GM12875 (cell line): ENCODE measurements at regions not wholly inside any gene's neighbourhood (a gene's known extent, or its start where the extent isn't known, plus 50 kb on each side); places are given as distances from the start of the nearest gene placed in this dataset.
"Not testable (repeated sequence)": the region's sequence is repeated elsewhere in the genome, so short reads cannot be mapped to it uniquely, and the experiment has no call there.

Experiments used
- H3K4me3 ChIP-seq: one replicate; pipeline ENCODE4 v1.5.1; 2011; ENCODE audit warnings: low read depth, low read length, control low read depth
- CTCF ChIP-seq: IDR thresholded peaks from 2 replicates; pipeline ENCODE4 v1.5.1; 2011; ENCODE audit warnings: low read depth, mild to moderate bottlenecking, control low read depth, inconsistent platforms, low read length, moderate library complexity, borderline replicate concordance; ENCODE audit not compliant: insufficient read depth

GRCh38 chr2:184449760-184450159 lies 148.6 kb upstream of the ZNF804A start:
- no peak overlapping the region for H3K4me3 ChIP-seq
- TF ChIP-seq CTCF = no peak

- TF ChIP-seq CTCF = no peak
- H3K4me3 ChIP-seq = no peak overlapping the region
These were observed 145.4 kb upstream of the ZNF804A start for GRCh38 chr2:184452907-184453306.

GRCh38 chr2:184455624-184456023 lies 142.7 kb upstream of the ZNF804A start:
- TF ChIP-seq CTCF = no peak
- no peak overlapping the region for H3K4me3 ChIP-seq

- not testable (repeated sequence) for H3K4me3 ChIP-seq
These were observed 141.6 kb upstream of the ZNF804A start for GRCh38 chr2:184456693-184457092.

GRCh38 chr2:184463102-184463865 lies 135.0 kb upstream of the ZNF804A start:
- no peak for TF ChIP-seq CTCF
- H3K4me3 ChIP-seq = no peak overlapping the region

GRCh38 chr2:184463866-184464248 lies 134.5 kb upstream of the ZNF804A start:
- no peak overlapping the region for H3K4me3 ChIP-seq
- TF ChIP-seq CTCF = no peak

GRCh38 chr2:184468826-184469225 lies 129.5 kb upstream of the ZNF804A start:
- no peak for TF ChIP-seq CTCF
- no peak overlapping the region for H3K4me3 ChIP-seq
